ENCODE measurements at regions not wholly inside any gene's neighbourhood (a gene's known extent, or its start where the extent isn't known, plus 50 kb on each side); places are given as distances from the start of the nearest gene placed in this dataset.
A peak's percentile ranks its signal among the peaks of the same experiment; 100 is the strongest.

DNA sequence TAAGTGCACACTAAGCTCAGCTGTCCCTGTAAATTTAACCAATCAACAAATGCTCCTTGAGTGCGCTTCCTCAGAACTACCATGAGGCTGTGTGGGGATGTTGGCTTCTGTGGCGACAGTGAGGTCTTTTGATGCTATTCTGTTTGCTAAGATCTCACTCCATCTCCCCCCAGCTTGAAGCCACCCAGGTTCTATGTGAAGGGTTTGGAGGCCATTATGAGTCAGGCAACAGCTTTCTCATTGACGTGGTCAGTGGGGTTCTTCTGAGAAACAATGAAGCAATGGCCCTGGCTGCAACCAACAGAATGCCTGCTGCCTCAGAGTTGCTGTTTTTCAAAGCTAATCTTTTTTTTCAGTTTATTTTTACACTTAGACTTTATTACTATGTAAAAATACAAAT lies 205.5 kb downstream of the PTBP2 start:
- Histone ChIP-seq H3K27me3 (ENCODE audit: low read depth) (no peaks in the 10 kb centered on the region), H3K4me3 (no peak overlapping the region), H3K9me3 (no peaks in the 10 kb centered on the region), H3K36me3 (replicated peaks) (no peaks in the 10 kb centered on the region), H3K4me1 (no peaks in the 10 kb centered on the region)
- in situ Hi-C loops (cut with MboI; ENCODE audit: low sequenced_read_pairs) = no loop called here
- no peak for DNase-seq (ENCODE audit: low spot score in 2 of 2)

GRCh38 chr1:96931136-96931535 lies 209.6 kb downstream of the PTBP2 start:
- Histone ChIP-seq H3K27me3 (ENCODE audit: low read depth) (no peaks in the 10 kb centered on the region), H3K9me3 (no peaks in the 10 kb centered on the region), H3K4me1 (no peaks in the 10 kb centered on the region), H3K4me3 (no peak overlapping the region), H3K36me3 (replicated peaks) (no peaks in the 10 kb centered on the region)
- DNase-seq (ENCODE audit: low spot score in 2 of 2) = no peak
- in situ Hi-C loops (cut with MboI; ENCODE audit: low sequenced_read_pairs) = no loop called here

DNA sequence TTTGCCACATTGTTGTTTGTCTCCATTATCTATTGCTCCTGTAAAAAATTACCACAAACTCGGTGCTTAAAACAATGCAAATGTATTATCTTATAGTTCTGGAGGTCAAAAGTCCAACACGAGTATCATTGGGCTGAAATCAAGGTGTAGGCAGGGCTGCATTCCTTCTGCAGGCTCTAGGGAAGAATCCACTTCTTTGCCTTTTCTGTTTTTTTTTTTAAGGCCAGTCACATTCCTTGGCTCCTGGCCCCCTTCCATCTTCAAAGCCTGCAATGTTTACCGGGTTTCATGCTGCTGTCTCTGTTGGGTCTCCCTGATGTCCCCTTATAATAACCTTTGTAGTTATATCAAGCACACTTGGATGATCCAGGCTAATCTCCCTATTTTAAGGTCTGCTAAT lies 212.7 kb downstream of the PTBP2 start:
- DNase-seq (ENCODE audit: low spot score in 2 of 2) = no peak
- H3K4me1 ChIP-seq = no peaks in the 10 kb centered on the region
- in situ Hi-C loops (cut with MboI; ENCODE audit: low sequenced_read_pairs) = no loop called here
- no peaks in the 10 kb centered on the region for H3K9me3 ChIP-seq
- H3K36me3 ChIP-seq (replicated peaks) = no peaks in the 10 kb centered on the region
- no peak overlapping the region for H3K4me3 ChIP-seq
- H3K27me3 ChIP-seq (ENCODE audit: low read depth) = no peaks in the 10 kb centered on the region; the same call in 1 of the 2 replicates

- H3K4me3 ChIP-seq = no peak overlapping the region
- no peaks in the 10 kb centered on the region for H3K9me3 ChIP-seq
- H3K36me3 ChIP-seq (replicated peaks) = no peaks in the 10 kb centered on the region
- no peak for DNase-seq (ENCODE audit: low spot score in 2 of 2)
- 0 out of 2 replicates have a peak, but pooled peaks cover 2% of the 10 kb centered on the region for H3K27me3 ChIP-seq (ENCODE audit: low read depth)
- in situ Hi-C loops (cut with MboI; ENCODE audit: low sequenced_read_pairs) = no loop called here
- H3K4me1 ChIP-seq = no peaks in the 10 kb centered on the region
Measured at GRCh38 chr1:96944432-96945092, 223.0 kb downstream of the PTBP2 start.

DNA sequence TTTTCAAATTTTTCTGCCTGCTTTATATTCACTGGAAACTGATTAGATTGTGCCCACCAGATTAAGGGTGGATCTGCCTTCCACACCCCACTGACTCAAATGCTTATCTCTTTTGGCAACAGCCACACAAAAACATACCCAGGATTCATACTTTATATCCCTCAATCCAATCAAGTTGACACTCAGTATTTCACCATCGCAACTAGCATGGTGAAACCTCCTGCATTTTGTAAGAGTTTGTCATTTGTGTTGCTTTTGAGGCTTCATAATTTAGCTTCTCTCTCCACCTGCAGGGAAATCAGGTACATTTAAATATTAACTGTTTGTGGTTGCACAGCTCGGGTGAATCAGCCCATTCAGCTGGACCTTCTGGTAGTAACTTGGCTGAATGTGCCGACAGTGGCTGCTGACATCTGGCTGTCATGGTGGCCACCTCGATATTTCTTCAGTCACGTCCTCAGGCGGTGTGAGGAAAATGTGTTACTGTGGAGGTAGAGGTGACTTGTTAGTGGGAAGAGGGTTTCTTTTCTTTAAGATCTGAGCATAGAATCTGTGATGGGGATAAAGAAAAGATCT lies 224.0 kb downstream of the PTBP2 start:
- DNase-seq (ENCODE audit: low spot score in 2 of 2) = no peak
- no peaks in the 10 kb centered on the region for H3K9me3 ChIP-seq
- in situ Hi-C loops (cut with MboI; ENCODE audit: low sequenced_read_pairs) = no loop called here
- H3K27me3 ChIP-seq (ENCODE audit: low read depth) = 0 out of 2 replicates have a peak, but pooled peaks cover 2% of the 10 kb centered on the region
- H3K36me3 ChIP-seq (replicated peaks) = no peaks in the 10 kb centered on the region
- H3K4me3 ChIP-seq = no peak overlapping the region
- no peaks in the 10 kb centered on the region for H3K4me1 ChIP-seq

GRCh38 chr1:96955307-96956012 lies 233.9 kb downstream of the PTBP2 start:
- in situ Hi-C loops (cut with MboI; ENCODE audit: low sequenced_read_pairs) = no loop called here
- no peak for DNase-seq (ENCODE audit: low spot score in 2 of 2)
- Histone ChIP-seq H3K4me1 (no peaks in the 10 kb centered on the region), H3K4me3 (no peak overlapping the region), H3K9me3 (no peaks in the 10 kb centered on the region), H3K27me3 (ENCODE audit: low read depth) (no peaks in the 10 kb centered on the region), H3K36me3 (replicated peaks) (no peaks in the 10 kb centered on the region)

- H3K27me3 ChIP-seq (ENCODE audit: low read depth) = no peaks in the 10 kb centered on the region
- H3K36me3 ChIP-seq (replicated peaks) = no peaks in the 10 kb centered on the region
- H3K4me1 ChIP-seq = peaks cover 2% of the 10 kb centered on the region; the same call in 1 of the 2 replicates
- DNase-seq (ENCODE audit: low spot score in 2 of 2) = no peak
- in situ Hi-C loops (cut with MboI; ENCODE audit: low sequenced_read_pairs) = no loop called here
- no peaks in the 10 kb centered on the region for H3K9me3 ChIP-seq
- no peak overlapping the region for H3K4me3 ChIP-seq
Measured at GRCh38 chr1:96962216-96962615, 240.6 kb downstream of the PTBP2 start.

DNA sequence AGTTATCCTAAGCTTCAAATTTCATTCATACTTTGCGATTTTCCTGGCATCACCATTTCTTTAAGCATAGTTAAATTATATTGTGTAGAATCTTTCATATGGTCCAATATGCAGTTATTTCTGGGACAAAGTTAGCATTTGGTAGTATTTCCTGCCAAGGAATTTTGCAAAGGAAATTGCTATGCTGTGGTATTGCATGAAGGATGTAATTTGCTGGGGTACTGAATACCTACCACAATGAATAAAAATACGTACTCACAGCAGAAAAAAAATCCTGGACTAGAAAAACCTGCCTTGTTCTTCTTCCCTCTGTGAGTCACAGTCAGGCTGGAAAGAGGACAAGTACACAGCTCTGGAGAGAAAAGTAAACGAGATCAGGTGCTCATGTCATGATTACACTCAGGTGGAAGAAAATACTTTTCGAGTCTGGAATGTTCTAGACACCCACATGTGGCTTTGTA lies 241.2 kb downstream of the PTBP2 start:
- in situ Hi-C loops (cut with MboI; ENCODE audit: low sequenced_read_pairs) = no loop called here
- H3K4me3 ChIP-seq = no peak overlapping the region
- H3K4me1 ChIP-seq = peaks cover 4% of the 10 kb centered on the region; the same call in 1 of the 2 replicates
- no peaks in the 10 kb centered on the region for H3K9me3 ChIP-seq
- DNase-seq (ENCODE audit: low spot score in 2 of 2) = no peak
- H3K27me3 ChIP-seq (ENCODE audit: low read depth) = no peaks in the 10 kb centered on the region
- H3K36me3 ChIP-seq (replicated peaks) = no peaks in the 10 kb centered on the region

DNA sequence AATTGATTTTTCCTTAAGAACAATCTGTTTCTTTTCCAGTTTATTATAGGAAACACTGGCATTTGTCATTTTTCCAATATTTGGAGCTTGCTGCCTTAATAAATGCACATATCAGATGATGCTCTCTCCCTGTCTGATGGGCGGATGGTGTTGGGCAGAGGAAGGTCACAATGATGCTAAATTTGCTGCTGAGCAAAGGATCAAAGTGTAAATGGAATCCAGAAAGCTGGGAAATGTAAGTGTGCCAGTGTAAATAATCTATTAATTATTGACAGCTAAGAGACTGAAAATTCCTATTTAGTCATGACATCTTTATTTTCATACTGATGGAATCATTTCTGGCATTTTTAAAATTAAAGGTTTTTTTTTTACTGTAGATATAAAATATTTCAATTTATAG lies 243.2 kb downstream of the PTBP2 start:
- no peaks in the 10 kb centered on the region; the same call in 1 of the 2 replicates for H3K27me3 ChIP-seq (ENCODE audit: low read depth)
- no peak overlapping the region for H3K4me3 ChIP-seq
- peaks cover 4% of the 10 kb centered on the region; the same call in 1 of the 2 replicates for H3K4me1 ChIP-seq
- H3K9me3 ChIP-seq = no peaks in the 10 kb centered on the region
- no peaks in the 10 kb centered on the region for H3K36me3 ChIP-seq (replicated peaks)
- no peak for DNase-seq (ENCODE audit: low spot score in 2 of 2)
- in situ Hi-C loops (cut with MboI; ENCODE audit: low sequenced_read_pairs) = no loop called here

DNA sequence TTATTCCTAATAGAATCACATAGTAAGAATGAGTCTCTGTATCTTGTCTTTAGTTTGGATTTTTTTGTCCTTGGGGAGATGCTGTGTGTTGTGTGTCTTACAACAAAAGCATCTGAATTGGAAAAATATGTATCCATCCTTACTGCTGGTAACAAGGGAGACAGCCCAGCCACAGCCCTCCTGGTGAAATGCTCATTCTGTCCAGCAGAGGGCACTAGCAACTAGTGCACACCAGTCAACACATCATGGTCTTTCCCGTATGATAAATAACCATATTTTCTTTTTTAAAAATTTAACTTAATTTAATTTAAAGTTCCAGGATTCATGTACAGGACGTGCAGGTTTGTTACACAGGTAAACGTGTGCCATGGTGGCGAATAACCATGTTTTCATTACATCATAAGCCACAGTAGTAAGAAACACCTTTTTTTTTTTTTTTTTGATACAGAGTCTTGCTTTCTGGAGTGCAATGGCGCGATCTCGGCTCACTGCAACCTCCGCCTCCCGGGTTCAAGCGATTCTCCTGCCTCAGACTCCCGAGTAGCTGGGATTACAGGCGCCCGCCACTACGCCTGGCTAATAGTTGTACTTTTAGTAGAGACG lies 245.1 kb downstream of the PTBP2 start:
- H3K36me3 ChIP-seq (replicated peaks) = no peaks in the 10 kb centered on the region
- H3K9me3 ChIP-seq = no peaks in the 10 kb centered on the region
- H3K27me3 ChIP-seq (ENCODE audit: low read depth) = no peaks in the 10 kb centered on the region; the same call in 1 of the 2 replicates
- H3K4me1 ChIP-seq = peaks cover 4% of the 10 kb centered on the region; the same call in 1 of the 2 replicates
- in situ Hi-C loops (cut with MboI; ENCODE audit: low sequenced_read_pairs) = no loop called here
- DNase-seq (ENCODE audit: low spot score in 2 of 2) = peak; percentile 62 to 87
- H3K4me3 ChIP-seq = peak overlapping the region; percentile 19

DNA sequence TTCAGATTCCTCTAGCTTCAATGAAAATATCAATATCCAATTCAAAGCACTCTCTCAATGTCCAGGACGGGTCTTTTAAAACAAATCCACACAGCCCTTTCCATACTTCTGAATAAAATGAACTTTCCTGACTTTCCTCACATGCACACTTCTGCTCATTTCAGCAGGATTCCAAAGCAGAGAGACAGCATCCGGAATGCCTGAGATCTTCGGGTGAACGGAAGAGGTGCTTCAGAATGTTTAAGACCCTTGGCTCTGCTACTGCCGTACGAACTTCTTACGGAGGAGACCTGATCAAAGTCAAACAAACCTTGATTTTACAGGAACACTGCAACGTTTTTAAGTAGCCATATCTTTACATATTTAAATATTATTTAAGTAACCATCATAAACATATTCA lies 245.7 kb downstream of the PTBP2 start:
- Histone ChIP-seq H3K4me1 (peaks cover 4% of the 10 kb centered on the region; the same call in 1 of the 2 replicates), H3K9me3 (no peaks in the 10 kb centered on the region), H3K4me3 (no peak overlapping the region), H3K27me3 (ENCODE audit: low read depth) (no peaks in the 10 kb centered on the region; the same call in 1 of the 2 replicates), H3K36me3 (replicated peaks) (no peaks in the 10 kb centered on the region)
- no peak for DNase-seq (ENCODE audit: low spot score in 2 of 2)
- in situ Hi-C loops (cut with MboI; ENCODE audit: low sequenced_read_pairs) = no loop called here

GRCh38 chr1:96968541-96968940 lies 247.0 kb downstream of the PTBP2 start:
- Histone ChIP-seq H3K4me1 (peaks cover 4% of the 10 kb centered on the region; the same call in 1 of the 2 replicates), H3K4me3 (no peak overlapping the region), H3K9me3 (no peaks in the 10 kb centered on the region), H3K27me3 (ENCODE audit: low read depth) (no peaks in the 10 kb centered on the region; the same call in 1 of the 2 replicates), H3K36me3 (replicated peaks) (no peaks in the 10 kb centered on the region)
- in situ Hi-C loops (cut with MboI; ENCODE audit: low sequenced_read_pairs) = no loop called here
- DNase-seq (ENCODE audit: low spot score in 2 of 2) = no peak

DNA sequence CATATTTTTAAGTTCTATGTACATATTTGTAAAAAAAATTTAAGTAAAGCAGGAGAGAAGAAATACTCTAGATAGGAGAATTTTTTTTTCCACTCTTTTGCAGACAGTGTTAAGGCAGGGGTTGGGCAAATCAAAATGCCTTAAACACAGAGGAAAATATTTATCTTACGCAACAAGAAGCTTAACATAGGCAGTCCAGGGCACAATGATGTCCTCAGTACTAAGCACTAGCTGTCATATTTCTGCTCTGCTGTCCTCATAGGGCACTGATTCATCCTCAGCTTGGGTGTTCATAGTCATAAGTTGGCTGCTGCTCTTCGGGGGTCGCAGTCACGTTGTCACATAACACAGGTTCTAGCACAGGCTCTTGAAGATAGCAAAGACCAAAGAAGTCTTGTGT lies 247.4 kb downstream of the PTBP2 start:
- H3K36me3 ChIP-seq (replicated peaks) = no peaks in the 10 kb centered on the region
- H3K9me3 ChIP-seq = no peaks in the 10 kb centered on the region
- H3K4me3 ChIP-seq = no peak overlapping the region
- DNase-seq (ENCODE audit: low spot score in 2 of 2) = no peak
- H3K4me1 ChIP-seq = peaks cover 4% of the 10 kb centered on the region; the same call in 1 of the 2 replicates
- H3K27me3 ChIP-seq (ENCODE audit: low read depth) = no peaks in the 10 kb centered on the region; the same call in 1 of the 2 replicates
- in situ Hi-C loops (cut with MboI; ENCODE audit: low sequenced_read_pairs) = no loop called here

Measured in HAP-1 (cell line).